HEK293 (cell line): ENCODE measurements at regions not wholly inside any gene's neighbourhood (a gene's known extent, or its start where the extent isn't known, plus 50 kb on each side); places are given as distances from the start of the nearest gene placed in this dataset.

Experiments used
- CTCF ChIA-PET: fragments of 350-600 bp; formaldehyde crosslinking; extraction: SDS; loops from one replicate; lab custom pipeline; 2021; ENCODE audit warnings: antibody characterized with exemption; lab: Yijun Ruan, JAX
- POLR2A ChIA-PET: fragments of 300-600 bp; formaldehyde crosslinking; extraction: SDS; loops from one replicate; lab custom pipeline; 2020; ENCODE audit warnings: antibody characterized with exemption, inconsistent platforms; lab: Yijun Ruan, JAX
- H3K27ac ChIP-seq: fragments of 200-500 bp; sonication (Bioruptor generic); 2 replicates; pipeline ENCODE4 v1.5.1; 2014; ENCODE audit warnings: low read depth, low read length, control low read depth, inconsistent platforms; ENCODE audit errors: extremely low read depth
- H3K36me3 ChIP-seq, 2 experiments: fragments of 200-500 bp in 1 of 2; sonication (Bioruptor generic) in 1 of 2; 1 replicate in 1 of 2; 2 replicates in 1 of 2; pipeline ENCODE4 v1.5.1; 2014 to 2017; ENCODE audit warnings: inconsistent platforms in 2 of 2, low read length in 2 of 2; ENCODE audit not compliant: control insufficient read depth in 2 of 2, insufficient read depth in 1 of 2
- H3K4me1 ChIP-seq: fragments of 200-500 bp; sonication (Bioruptor generic); 2 replicates; pipeline ENCODE4 v1.5.1; 2014; ENCODE audit warnings: mild to moderate bottlenecking, low read length, inconsistent platforms; ENCODE audit not compliant: control insufficient read depth, insufficient read depth
- H3K4me3 ChIP-seq: 2 replicates; pipeline ENCODE4 v1.5.1; 2011; ENCODE audit warnings: low read depth, mild to moderate bottlenecking, control low read depth, low read length, moderate library complexity
- H3K9me3 ChIP-seq: fragments of 200-500 bp; sonication (Bioruptor generic); 2 replicates; pipeline ENCODE4 v1.5.1; 2014; ENCODE audit warnings: low read depth, low read length, inconsistent platforms; ENCODE audit not compliant: control insufficient read depth, insufficient read depth
- HOXD13 ChIP-seq: sonication (generic); formaldehyde crosslinking; IDR thresholded peaks from 2 replicates; pipeline ENCODE4 v1.8.0; 2022; ENCODE audit warnings: missing genetic modification reagents, borderline replicate concordance
- MZF1 ChIP-seq: fragments of 450-650 bp; formaldehyde crosslinking; IDR thresholded peaks from 2 replicates; pipeline ENCODE4 v1.5.1; 2017; ENCODE audit warnings: missing biosample characterization, missing genetic modification characterization, borderline replicate concordance
- PRDM2 ChIP-seq: fragments of 450-650 bp; formaldehyde crosslinking; IDR thresholded peaks from 2 replicates; pipeline ENCODE4 v1.5.1; 2016; ENCODE audit warnings: missing biosample characterization, missing genetic modification characterization, borderline replicate concordance
- TCF7L2 ChIP-seq: IDR thresholded peaks from 2 replicates; pipeline ENCODE4 v1.6.1; 2011; ENCODE audit warnings: low read depth, mild to moderate bottlenecking, inconsistent platforms, low read length, moderate library complexity, borderline replicate concordance
- ZEB2 ChIP-seq: fragments of 450-650 bp; formaldehyde crosslinking; IDR thresholded peaks from 2 replicates; pipeline ENCODE4 v1.5.1; 2016; ENCODE audit warnings: missing biosample characterization, missing genetic modification characterization
- ZFP37 ChIP-seq: fragments of 450-650 bp; formaldehyde crosslinking; IDR thresholded peaks from 2 replicates; pipeline ENCODE4 v1.5.1; 2016; ENCODE audit warnings: missing biosample characterization, missing genetic modification characterization
- ZNF16 ChIP-seq: fragments of 450-650 bp; formaldehyde crosslinking; IDR thresholded peaks from 2 replicates; pipeline ENCODE4 v1.5.1; 2016; ENCODE audit warnings: low read depth, missing biosample characterization, missing genetic modification characterization
- ZNF169 ChIP-seq: fragments of 450-650 bp; formaldehyde crosslinking; IDR thresholded peaks from 2 replicates; pipeline ENCODE4 v1.5.1; 2016; ENCODE audit warnings: missing biosample characterization, missing genetic modification characterization
- ZNF311 ChIP-seq: fragments of 450-650 bp; formaldehyde crosslinking; IDR thresholded peaks from 2 replicates; pipeline ENCODE4 v1.5.1; 2017; ENCODE audit warnings: missing biosample characterization, missing genetic modification characterization, borderline replicate concordance
- ZNF529 ChIP-seq: fragments of 450-650 bp; formaldehyde crosslinking; IDR thresholded peaks from 2 replicates; pipeline ENCODE4 v1.5.1; 2017; ENCODE audit warnings: missing genetic modification characterization, missing biosample characterization; ENCODE audit not compliant: insufficient replicate concordance
- ZNF544 ChIP-seq: fragments of 450-650 bp; formaldehyde crosslinking; IDR thresholded peaks from 2 replicates; pipeline ENCODE4 v1.5.0; 2017; ENCODE audit warnings: missing biosample characterization, missing genetic modification characterization
- ZNF621 ChIP-seq: fragments of 450-650 bp; formaldehyde crosslinking; IDR thresholded peaks from 2 replicates; pipeline ENCODE4 v1.5.1; 2017; ENCODE audit warnings: missing biosample characterization, missing genetic modification characterization
- ZNF624 ChIP-seq: fragments of 450-650 bp; formaldehyde crosslinking; IDR thresholded peaks from 2 replicates; pipeline ENCODE4 v1.5.1; 2017; ENCODE audit warnings: missing biosample characterization, missing genetic modification characterization
- ZNF768 ChIP-seq: fragments of 450-650 bp; formaldehyde crosslinking; IDR thresholded peaks from 2 replicates; pipeline ENCODE4 v1.5.1; 2018; ENCODE audit warnings: missing biosample characterization, mild to moderate bottlenecking, missing genetic modification characterization
- ZNF837 ChIP-seq: fragments of 450-650 bp; formaldehyde crosslinking; IDR thresholded peaks from 2 replicates; pipeline ENCODE4 v1.5.1; 2016; ENCODE audit warnings: missing biosample characterization, missing genetic modification characterization
- TF ChIP-seq, protein P1 (sequence below): fragments of 450-650 bp; formaldehyde crosslinking; IDR thresholded peaks from 2 replicates; pipeline ENCODE4 v1.5.1; 2016; ENCODE audit warnings: missing biosample characterization, missing genetic modification characterization

- Histone ChIP-seq H3K4me3 (no peak overlapping the region), H3K9me3 (no peaks in the 10 kb centered on the region), H3K36me3 (no peaks in the 10 kb centered on the region), H3K4me1 (no peaks in the 10 kb centered on the region), H3K27ac (no peak overlapping the region)
- TF ChIP-seq ZNF544 (tag by site-specific recombination): no peak
- no peak for TF ChIP-seq ZFP37 (tag by site-specific recombination)
- no peak for TF ChIP-seq PRDM2 (tag by site-specific recombination)
- POLR2A ChIA-PET: no interaction called here
- CTCF ChIA-PET: interaction anchor here (0.5 to 0.6 kb wide), 2 partner anchors 84 to 155 kb away, joined by 3 read pairs; no protein-coding TSS in a partner anchor
Observed at GRCh38 chr9:21634951-21635350, 152.8 kb upstream of the IFNE start.

GRCh38 chr9:21638104-21638503, 156.0 kb upstream of the IFNE start:
- CTCF ChIA-PET: interaction anchor here (0.7 kb wide), 1 partner anchor 53 kb away, joined by 7 read pairs; no protein-coding TSS in a partner anchor
- Histone ChIP-seq H3K36me3 (no peaks in the 10 kb centered on the region), H3K4me3 (no peak overlapping the region), H3K4me1 (no peaks in the 10 kb centered on the region), H3K9me3 (no peaks in the 10 kb centered on the region), H3K27ac (no peak overlapping the region)
- POLR2A ChIA-PET: no interaction called here
- no peak for TF ChIP-seq TCF7L2
- TF ChIP-seq, protein P1, sequence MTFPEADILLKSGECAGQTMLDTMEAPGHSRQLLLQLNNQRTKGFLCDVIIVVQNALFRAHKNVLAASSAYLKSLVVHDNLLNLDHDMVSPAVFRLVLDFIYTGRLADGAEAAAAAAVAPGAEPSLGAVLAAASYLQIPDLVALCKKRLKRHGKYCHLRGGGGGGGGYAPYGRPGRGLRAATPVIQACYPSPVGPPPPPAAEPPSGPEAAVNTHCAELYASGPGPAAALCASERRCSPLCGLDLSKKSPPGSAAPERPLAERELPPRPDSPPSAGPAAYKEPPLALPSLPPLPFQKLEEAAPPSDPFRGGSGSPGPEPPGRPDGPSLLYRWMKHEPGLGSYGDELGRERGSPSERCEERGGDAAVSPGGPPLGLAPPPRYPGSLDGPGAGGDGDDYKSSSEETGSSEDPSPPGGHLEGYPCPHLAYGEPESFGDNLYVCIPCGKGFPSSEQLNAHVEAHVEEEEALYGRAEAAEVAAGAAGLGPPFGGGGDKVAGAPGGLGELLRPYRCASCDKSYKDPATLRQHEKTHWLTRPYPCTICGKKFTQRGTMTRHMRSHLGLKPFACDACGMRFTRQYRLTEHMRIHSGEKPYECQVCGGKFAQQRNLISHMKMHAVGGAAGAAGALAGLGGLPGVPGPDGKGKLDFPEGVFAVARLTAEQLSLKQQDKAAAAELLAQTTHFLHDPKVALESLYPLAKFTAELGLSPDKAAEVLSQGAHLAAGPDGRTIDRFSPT (tag by site-specific recombination): no peak
- TF ChIP-seq, all 188 proteins: peak for 0

GRCh38 chr9:21653091-21653490, 149.3 kb upstream of the MTAP start:
- ChIA-PET POLR2A (no interaction called here), CTCF (no interaction called here)
- Histone ChIP-seq H3K27ac (no peak overlapping the region), H3K36me3 (no peaks in the 10 kb centered on the region), H3K9me3 (no peaks in the 10 kb centered on the region), H3K4me1 (no peaks in the 10 kb centered on the region; the same call in 1 of the 2 replicates), H3K4me3 (no peak overlapping the region)
- no peak for TF ChIP-seq HOXD13 (CRISPR knock-in tag)
- TF ChIP-seq ZNF169 (tag by site-specific recombination): no peak
- TF ChIP-seq ZNF837 (tag by site-specific recombination): no peak
- TF ChIP-seq ZNF529 (tag by site-specific recombination): no peak
- no peak for TF ChIP-seq ZNF621
- TF ChIP-seq ZNF768 (tag by site-specific recombination): no peak
- TF ChIP-seq ZNF16: no peak
- TF ChIP-seq ZEB2 (tag by site-specific recombination): no peak
- TF ChIP-seq ZNF624 (tag by site-specific recombination): no peak
- TF ChIP-seq MZF1: no peak
- no peak for TF ChIP-seq ZNF311 (tag by site-specific recombination)
